Kidney (tissue), 13 donors: ENCODE measurements at regions not wholly inside any gene's neighbourhood (a gene's known extent, or its start where the extent isn't known, plus 50 kb on each side); places are given as distances from the start of the nearest gene placed in this dataset.

Experiments used
- DNase-seq, 5 donors: peaks; one replicate each; pipeline ENCODE4 v3.0.0-alpha.2; 2013 to 2020
- FAIRE-seq: peaks from 2 replicates; lab custom pipeline; 2012; peaks lifted over from hg19 to GRCh38; lab: Jason Lieb, UNC
- H3K27ac ChIP-seq, 2 donors: one replicate each; pipeline ENCODE4 v1.7.0; 2013; ENCODE audit warnings: low read depth in 2 of 2, low read length in 2 of 2, inconsistent platforms in 1 of 2
- H3K27me3 ChIP-seq: one replicate; pipeline ENCODE4 v1.7.1; 2013; ENCODE audit warnings: low read length, inconsistent platforms; ENCODE audit not compliant: control insufficient read depth, insufficient read depth
- H3K36me3 ChIP-seq, 3 donors: one replicate each; pipeline versions ENCODE4 v1.7.0 to v1.7.1; 2013; ENCODE audit warnings: low read length in 3 of 3, control low read depth in 1 of 3, inconsistent platforms in 1 of 3; ENCODE audit not compliant: insufficient read depth in 3 of 3, control insufficient read depth in 2 of 3
- H3K4me1 ChIP-seq, 3 donors: one replicate each; pipeline versions ENCODE4 v1.7.0 to v1.7.1; 2013; ENCODE audit warnings: low read length in 3 of 3, inconsistent platforms in 1 of 3, low read depth in 1 of 3; ENCODE audit not compliant: control insufficient read depth in 2 of 3, insufficient read depth in 2 of 3
- H3K4me3 ChIP-seq, 3 donors: one replicate each; pipeline versions ENCODE4 v1.7.0 to v1.8.1; 2013; ENCODE audit warnings: low read length in 3 of 3, control low read depth in 1 of 3, inconsistent platforms in 1 of 3
- H3K9ac ChIP-seq, 3 donors: one replicate each; pipeline versions ENCODE4 v1.7.0 to v1.7.1; 2013; ENCODE audit warnings: low read length in 3 of 3, control low read depth in 1 of 3, inconsistent platforms in 1 of 3
- H3K9me3 ChIP-seq, 3 donors: one replicate each; pipeline versions ENCODE4 v1.7.0 to v1.7.1; 2013; ENCODE audit warnings: low read length in 3 of 3, control low read depth in 1 of 3, inconsistent platforms in 1 of 3; ENCODE audit not compliant: control insufficient read depth in 2 of 3, insufficient read depth in 1 of 3
- CTCF ChIP-seq: IDR thresholded peaks from 3 replicates; pipeline ENCODE4 v1.5.1; 2012; ENCODE audit warnings: mild to moderate bottlenecking, moderate library complexity, borderline replicate concordance; ENCODE audit not compliant: insufficient read depth; ENCODE audit errors: extremely low read depth
- intact Hi-C: fragments of 100-400 bp; cut with DNase I; formaldehyde crosslinking; loops from one replicate; pipeline ENCODE4 v1.11.1; 2022
- donor health status: control.
- donor health status: control.
- donor health status: control.
- donor health status: control.
- donor health status: control.
- donor health status: DM: yes; HTN: yes; CAD: no.
- donor health status: Normal renal cell carcinoma (clear cell type).

- H3K4me1 ChIP-seq = no peaks in the 10 kb centered on the region
- intact Hi-C loops = no loop called here
Observed at GRCh38 chr15:91692596-91692995, 160.9 kb upstream of the SLCO3A1 start.

GRCh38 chr15:91694131-91694830 lies 159.2 kb upstream of the SLCO3A1 start:
- intact Hi-C loops = no loop called here
- no peak overlapping the region for H3K27ac ChIP-seq
- no peaks in the 10 kb centered on the region for H3K9me3 ChIP-seq
- TF ChIP-seq CTCF = no peak
- H3K27me3 ChIP-seq = no peaks in the 10 kb centered on the region
- no peak overlapping the region for H3K4me3 ChIP-seq
- DNase-seq = peak in 1 of 5 donors; percentile 38
- H3K9ac ChIP-seq = no peak overlapping the region
- no peaks in the 10 kb centered on the region for H3K4me1 ChIP-seq
- no peaks in the 10 kb centered on the region for H3K36me3 ChIP-seq
- FAIRE-seq = no peak

More at GRCh38 chr15:91692596-91692995, 160.9 kb upstream of the SLCO3A1 start:
- FAIRE-seq = no peak
- TF ChIP-seq CTCF = no peak
- H3K27me3 ChIP-seq = no peaks in the 10 kb centered on the region
- DNase-seq = peak in 1 of 5 donors; percentile 60
- H3K36me3 ChIP-seq = no peaks in the 10 kb centered on the region
- H3K9me3 ChIP-seq = no peaks in the 10 kb centered on the region
- H3K27ac ChIP-seq = no peak overlapping the region
- no peak overlapping the region for H3K4me3 ChIP-seq
- no peak overlapping the region for H3K9ac ChIP-seq

- Histone ChIP-seq H3K36me3 (no peaks in the 10 kb centered on the region), H3K9ac (no peak overlapping the region), H3K27me3 (no peaks in the 10 kb centered on the region), H3K4me3 (no peak overlapping the region), H3K9me3 (no peaks in the 10 kb centered on the region), H3K27ac (no peak overlapping the region), H3K4me1 (no peaks in the 10 kb centered on the region)
- DNase-seq = no peak
- no peak for TF ChIP-seq CTCF
- no peak for FAIRE-seq
- intact Hi-C loops = no loop called here
Observed at GRCh38 chr15:91694831-91695210, 158.7 kb upstream of the SLCO3A1 start.
